Stimulated activated effector memory CD8-positive, alpha-beta T cell treated with anti-CD3 and anti-CD28 coated beads, Interleukin-12 subunit alpha, Interleukin-12 subunit beta, amount 100 ng/mL, for 72 hours (primary cell): ENCODE measurements at regions not wholly inside any gene's neighbourhood (a gene's known extent, or its start where the extent isn't known, plus 50 kb on each side); places are given as distances from the start of the nearest gene placed in this dataset.

Experiments used
- ATAC-seq: fragments of 150-1000 bp; cut with Tn5 transposase; 2 replicates; pipeline ENCODE4 v1.10.0; 2021
- DNase-seq, 2 donors: peaks; one replicate each; pipeline ENCODE4 v3.0.0; 2021 to 2022; ENCODE audit warnings: low spot score in 2 of 2
- H3K27ac Mint-ChIP-seq: one replicate; pipeline ENCODE4 v1.8.0; 2022; ENCODE audit warnings: mild to moderate bottlenecking, mixed read lengths
- H3K36me3 Mint-ChIP-seq: one replicate; pipeline ENCODE4 v1.8.0; 2022; ENCODE audit warnings: mild to moderate bottlenecking, mixed read lengths
- H3K4me1 Mint-ChIP-seq: one replicate; pipeline ENCODE4 v1.8.0; 2022; ENCODE audit warnings: mixed read lengths
- H3K4me3 Mint-ChIP-seq: one replicate; pipeline ENCODE4 v1.8.0; 2022; ENCODE audit warnings: mild to moderate bottlenecking, mixed read lengths
- H3K9me3 Mint-ChIP-seq: one replicate; pipeline ENCODE4 v1.8.0; 2022; ENCODE audit warnings: mixed read lengths

GRCh38 chr14:39868251-39868650 is 436.0 kb upstream of the FBXO33 start:
- DNase-seq (no peak), ATAC-seq (no peak)
- H3K27ac Mint-ChIP-seq = no peak overlapping the region
- H3K4me3 Mint-ChIP-seq = no peak overlapping the region
- no peaks in the 10 kb centered on the region for H3K9me3 Mint-ChIP-seq
- no peaks in the 10 kb centered on the region for H3K4me1 Mint-ChIP-seq
- H3K36me3 Mint-ChIP-seq = no peaks in the 10 kb centered on the region

GRCh38 chr14:39863441-39863840 is 431.2 kb upstream of the FBXO33 start:
- H3K4me1 Mint-ChIP-seq = no peaks in the 10 kb centered on the region
- no peak overlapping the region for H3K27ac Mint-ChIP-seq
- ATAC-seq = no peak
- H3K9me3 Mint-ChIP-seq = no peaks in the 10 kb centered on the region
- no peaks in the 10 kb centered on the region for H3K36me3 Mint-ChIP-seq
- no peak overlapping the region for H3K4me3 Mint-ChIP-seq
- no peak for DNase-seq

GRCh38 chr14:39861696-39862095 is 429.5 kb upstream of the FBXO33 start:
- H3K27ac Mint-ChIP-seq = no peak overlapping the region
- no peaks in the 10 kb centered on the region for H3K9me3 Mint-ChIP-seq
- ATAC-seq = no peak
- no peaks in the 10 kb centered on the region for H3K36me3 Mint-ChIP-seq
- no peak overlapping the region for H3K4me3 Mint-ChIP-seq
- no peaks in the 10 kb centered on the region for H3K4me1 Mint-ChIP-seq
- DNase-seq = no peak

- no peak for DNase-seq
- no peak for ATAC-seq
- Mint-ChIP-seq H3K4me3 (no peak overlapping the region), H3K36me3 (no peaks in the 10 kb centered on the region), H3K9me3 (no peaks in the 10 kb centered on the region), H3K4me1 (no peaks in the 10 kb centered on the region), H3K27ac (no peak overlapping the region)
Measured at GRCh38 chr14:39861229-39861600, 429.0 kb upstream of the FBXO33 start.

GRCh38 chr14:39860596-39861228 is 428.5 kb upstream of the FBXO33 start:
- Mint-ChIP-seq H3K36me3 (no peaks in the 10 kb centered on the region), H3K9me3 (no peaks in the 10 kb centered on the region), H3K27ac (no peak overlapping the region), H3K4me1 (no peaks in the 10 kb centered on the region), H3K4me3 (no peak overlapping the region)
- ATAC-seq (no peak), DNase-seq (no peak)

GRCh38 chr14:39859314-39859713 is 427.1 kb upstream of the FBXO33 start:
- no peak for ATAC-seq
- no peaks in the 10 kb centered on the region for H3K4me1 Mint-ChIP-seq
- H3K9me3 Mint-ChIP-seq = no peaks in the 10 kb centered on the region
- no peaks in the 10 kb centered on the region for H3K36me3 Mint-ChIP-seq
- DNase-seq = no peak
- no peak overlapping the region for H3K4me3 Mint-ChIP-seq
- no peak overlapping the region for H3K27ac Mint-ChIP-seq

- DNase-seq (no peak), ATAC-seq (no peak)
- H3K4me3 Mint-ChIP-seq = no peak overlapping the region
- no peaks in the 10 kb centered on the region for H3K9me3 Mint-ChIP-seq
- H3K4me1 Mint-ChIP-seq = no peaks in the 10 kb centered on the region
- no peaks in the 10 kb centered on the region for H3K36me3 Mint-ChIP-seq
- H3K27ac Mint-ChIP-seq = no peak overlapping the region
Measured at GRCh38 chr14:39857376-39858055, 425.3 kb upstream of the FBXO33 start.

- H3K27ac Mint-ChIP-seq = no peak overlapping the region
Measured at GRCh38 chr14:39853441-39853840, 421.2 kb upstream of the FBXO33 start.

GRCh38 chr14:39851202-39851601 is 419.0 kb upstream of the FBXO33 start:
- no peak for DNase-seq
- Mint-ChIP-seq H3K4me1 (no peaks in the 10 kb centered on the region), H3K36me3 (no peaks in the 10 kb centered on the region), H3K4me3 (no peak overlapping the region), H3K9me3 (no peaks in the 10 kb centered on the region), H3K27ac (no peak overlapping the region)
- ATAC-seq = no peak

More at GRCh38 chr14:39853441-39853840, 421.2 kb upstream of the FBXO33 start:
- DNase-seq = no peak
- no peaks in the 10 kb centered on the region for H3K9me3 Mint-ChIP-seq
- H3K36me3 Mint-ChIP-seq = no peaks in the 10 kb centered on the region
- no peak overlapping the region for H3K4me3 Mint-ChIP-seq
- no peaks in the 10 kb centered on the region for H3K4me1 Mint-ChIP-seq
- ATAC-seq = no peak

GRCh38 chr14:39847852-39848251 is 415.6 kb upstream of the FBXO33 start:
- H3K4me1 Mint-ChIP-seq = no peaks in the 10 kb centered on the region
- H3K4me3 Mint-ChIP-seq = no peak overlapping the region
- DNase-seq (no peak), ATAC-seq (no peak)
- no peak overlapping the region for H3K27ac Mint-ChIP-seq
- no peaks in the 10 kb centered on the region for H3K36me3 Mint-ChIP-seq
- no peaks in the 10 kb centered on the region for H3K9me3 Mint-ChIP-seq

- Mint-ChIP-seq H3K36me3 (no peaks in the 10 kb centered on the region), H3K27ac (no peak overlapping the region), H3K4me1 (no peaks in the 10 kb centered on the region), H3K9me3 (no peaks in the 10 kb centered on the region), H3K4me3 (no peak overlapping the region)
- DNase-seq (no peak), ATAC-seq (no peak)
Measured at GRCh38 chr14:39847194-39847593, 415.0 kb upstream of the FBXO33 start.

GRCh38 chr14:39843881-39844280 is 411.6 kb upstream of the FBXO33 start:
- Mint-ChIP-seq H3K4me1 (no peaks in the 10 kb centered on the region), H3K27ac (no peak overlapping the region), H3K4me3 (no peak overlapping the region), H3K9me3 (peaks cover 4% of the 10 kb centered on the region), H3K36me3 (no peaks in the 10 kb centered on the region)
- no peak for DNase-seq
- ATAC-seq = no peak

- H3K36me3 Mint-ChIP-seq = no peaks in the 10 kb centered on the region
- H3K4me3 Mint-ChIP-seq = no peak overlapping the region
- ATAC-seq = no peak
- no peak overlapping the region for H3K27ac Mint-ChIP-seq
- H3K9me3 Mint-ChIP-seq = peaks cover 4% of the 10 kb centered on the region
- no peak for DNase-seq
- no peaks in the 10 kb centered on the region for H3K4me1 Mint-ChIP-seq
Measured at GRCh38 chr14:39841088-39841487, 408.9 kb upstream of the FBXO33 start.

GRCh38 chr14:39827901-39828655 is 395.8 kb upstream of the FBXO33 start:
- Mint-ChIP-seq H3K9me3 (no peaks in the 10 kb centered on the region), H3K27ac (no peak overlapping the region), H3K36me3 (no peaks in the 10 kb centered on the region), H3K4me3 (no peak overlapping the region), H3K4me1 (no peaks in the 10 kb centered on the region)
- no peak for ATAC-seq
- no peak for DNase-seq

GRCh38 chr14:39812532-39813320 is 380.5 kb upstream of the FBXO33 start:
- Mint-ChIP-seq H3K36me3 (no peaks in the 10 kb centered on the region), H3K4me1 (no peaks in the 10 kb centered on the region), H3K27ac (no peak overlapping the region), H3K4me3 (no peak overlapping the region), H3K9me3 (no peaks in the 10 kb centered on the region)
- DNase-seq = no peak
- ATAC-seq = no peak
